K562 (cell line): ENCODE measurements at regions not wholly inside any gene's neighbourhood (a gene's known extent, or its start where the extent isn't known, plus 50 kb on each side); places are given as distances from the start of the nearest gene placed in this dataset.

Experiments
- ATAC-seq: fragments of 200-7000 bp; cut with Tn5 transposase; 3 replicates; pipeline ENCODE4 v1.9.1; 2020; ENCODE audit warnings: moderate library complexity
- BruUV-seq: library from RNA; stranded (reverse); fragments of 400-500 nt; replicated peaks from 2 replicates; lab custom pipeline; 2021; lab: Mats Ljungman, UMichigan
- CTCF ChIA-PET: fragments of 300-600 bp; formaldehyde crosslinking; extraction: SDS; loops from one replicate; lab custom pipeline; 2021; ENCODE audit warnings: low intra/inter-chr PET ratio; lab: Yijun Ruan, JAX
- POLR2A ChIA-PET: fragments of 300-600, 350-650 bp; sonication (Branson Sonifier 250); formaldehyde crosslinking; extraction: SDS; loops from one replicate; lab custom pipeline; 2021; ENCODE audit warnings: antibody characterized with exemption, inconsistent platforms; lab: Yijun Ruan, JAX
- DNase-seq, 4 experiments: peaks; one replicate each; pipeline versions ENCODE4 v3.0.0 to v3.0.0-alpha.2; 2011 to 2018; ENCODE audit warnings: low spot score in 3 of 4, mixed read lengths in 3 of 4; ENCODE audit errors: extremely low read depth in 1 of 4
- FAIRE-seq: peaks from 2 replicates; lab custom pipeline; 2011; peaks lifted over from hg19 to GRCh38; lab: Jason Lieb, UNC
- H2AFZ ChIP-seq: 2 replicates; pipeline ENCODE4 v1.6.0; 2011; ENCODE audit warnings: low read depth, low read length, control low read depth, inconsistent platforms
- H3K27ac ChIP-seq: fragments of 200-600 bp; 3 replicates; pipeline ENCODE4 v1.8.0; 2011; ENCODE audit warnings: low read depth, mild to moderate bottlenecking, control low read depth, inconsistent platforms, low read length, moderate library complexity, mixed read lengths; ENCODE audit errors: extremely low read depth
- H3K27me3 ChIP-seq, 2 experiments: fragments of 300-600 bp in 1 of 2; 2 replicates in 1 of 2; 3 replicates in 1 of 2; pipeline versions ENCODE4 v1.6.0 to v1.8.0; 2011; ENCODE audit warnings: inconsistent platforms in 2 of 2, low read length in 2 of 2, mild to moderate bottlenecking in 1 of 2, mixed read lengths in 1 of 2, moderate library complexity in 1 of 2; ENCODE audit not compliant: control insufficient read depth in 2 of 2, insufficient read depth in 2 of 2
- H3K36me3 ChIP-seq: fragments of 300-600 bp; 3 replicates; pipeline ENCODE4 v1.8.0; 2011; ENCODE audit warnings: mild to moderate bottlenecking, low read length, inconsistent platforms; ENCODE audit not compliant: control insufficient read depth, insufficient read depth
- H3K4me1 ChIP-seq, 2 experiments: fragments of 200-600 bp in 1 of 2; replicated peaks in 1 of 2; 2 replicates in 1 of 2; 3 replicates in 1 of 2; pipeline versions ENCODE4 v1.5.1 to v1.8.0; 2011; ENCODE audit warnings: inconsistent platforms in 2 of 2, low read length in 2 of 2, mild to moderate bottlenecking in 1 of 2, mixed read lengths in 1 of 2, moderate library complexity in 1 of 2; ENCODE audit not compliant: control insufficient read depth in 2 of 2, insufficient read depth in 2 of 2
- H3K4me2 ChIP-seq: 2 replicates; pipeline ENCODE4 v1.6.1; 2011; ENCODE audit warnings: low read length, control low read depth, inconsistent platforms, mixed read lengths; ENCODE audit not compliant: insufficient read depth
- H3K4me3 ChIP-seq: fragments of 200-600 bp; sonication (generic), shearing (Covaris generic); 2 replicates; pipeline ENCODE4 v1.5.1; 2016; ENCODE audit warnings: control low read depth, inconsistent platforms
- H3K79me2 ChIP-seq: fragments of 200-600 bp; 3 replicates; pipeline ENCODE4 v1.8.0; 2011; ENCODE audit warnings: low read length, inconsistent platforms; ENCODE audit not compliant: control insufficient read depth, insufficient read depth
- H3K9ac ChIP-seq, 2 experiments: 2 replicates each; pipeline versions ENCODE4 v1.6.0 to v1.6.1; 2011; ENCODE audit warnings: low read depth in 2 of 2, low read length in 2 of 2, control low read depth in 1 of 2, inconsistent platforms in 1 of 2, mild to moderate bottlenecking in 1 of 2, mixed read lengths in 1 of 2; ENCODE audit not compliant: insufficient read depth in 1 of 2
- H3K9me1 ChIP-seq: one replicate; pipeline ENCODE4 v1.6.0; 2011; ENCODE audit warnings: inconsistent platforms, mild to moderate bottlenecking, low read length, moderate library complexity; ENCODE audit not compliant: control insufficient read depth, insufficient read depth
- H3K9me3 ChIP-seq: replicated peaks from 2 replicates; pipeline ENCODE4 v1.5.1; 2011; ENCODE audit warnings: low read depth, low read length, inconsistent platforms; ENCODE audit not compliant: control insufficient read depth, insufficient read depth
- H4K20me1 ChIP-seq: replicated peaks from 2 replicates; pipeline ENCODE4 v1.6.1; 2011; ENCODE audit warnings: low read length, inconsistent platforms, mixed read lengths; ENCODE audit not compliant: control insufficient read depth, insufficient read depth
- BCL6 ChIP-seq: fragments of 250-450 bp; sonication (Bioruptor Pico); IDR thresholded peaks from 2 replicates; pipeline ENCODE4 v1.4.0; 2020
- DLX4 ChIP-seq: fragments of 250-450 bp; sonication (Bioruptor Pico); IDR thresholded peaks from 2 replicates; pipeline ENCODE4 v1.6.1; 2021; ENCODE audit warnings: mild to moderate bottlenecking
- E2F5 ChIP-seq: sonication (generic); formaldehyde crosslinking; IDR thresholded peaks from 2 replicates; pipeline ENCODE4 v1.8.0; 2022; ENCODE audit warnings: mild to moderate bottlenecking, missing genetic modification reagents
- HNRNPH1 ChIP-seq: fragments of 200-400 bp; formaldehyde crosslinking; optimal IDR thresholded peaks from 2 replicates; pipeline ENCODE3; 2017; ENCODE audit warnings: low read depth, mild to moderate bottlenecking, low read length, moderate library complexity
- MEIS2 ChIP-seq: fragments of 450-650 bp; IDR thresholded peaks from 2 replicates; pipeline ENCODE4 v1.6.1; 2014; ENCODE audit warnings: mild to moderate bottlenecking; ENCODE audit not compliant: partially characterized antibody
- PKNOX1 ChIP-seq: fragments of 450-650 bp; IDR thresholded peaks from 2 replicates; pipeline ENCODE4 v1.6.1; 2016
- RBM15 ChIP-seq: fragments of 200-400 bp; formaldehyde crosslinking; IDR thresholded peaks from 2 replicates; pipeline ENCODE4 v1.6.1; 2018; ENCODE audit warnings: mild to moderate bottlenecking, low read length, moderate library complexity; ENCODE audit not compliant: insufficient read depth
- SPI1 ChIP-seq: IDR thresholded peaks from 2 replicates; pipeline ENCODE4 v1.6.1; 2011; ENCODE audit warnings: low read depth, low read length, control low read depth, borderline replicate concordance
- TGIF2 ChIP-seq: sonication (generic); formaldehyde crosslinking; IDR thresholded peaks from 2 replicates; pipeline ENCODE4 v1.8.1; 2022; ENCODE audit warnings: mild to moderate bottlenecking, missing genetic modification reagents, moderate library complexity
- ZNF197 ChIP-seq: fragments of 200-800 bp; sonication (Bioruptor generic); IDR thresholded peaks from 2 replicates; pipeline ENCODE4 v1.6.1; 2016; ENCODE audit warnings: low read depth, missing genetic modification characterization, missing compliant biosample characterization
- ZNF3 ChIP-seq: fragments of 250-450 bp; sonication (Bioruptor Pico); IDR thresholded peaks from 2 replicates; pipeline ENCODE4 v1.5.0; 2021; ENCODE audit warnings: mild to moderate bottlenecking, moderate library complexity
- ZNF561 ChIP-seq: fragments of 450-650 bp; formaldehyde crosslinking; conservative IDR thresholded peaks from 2 replicates; pipeline ENCODE4 v1.4.0; 2020; ENCODE audit warnings: mild to moderate bottlenecking, moderate library complexity
- WGBS: fragments of 100-300 bp; shearing (Covaris generic); methylation state at CpG from one replicate; pipeline ENCODE4 v1.1.6; 2016; ENCODE audit warnings: low coverage, mixed read lengths; ENCODE audit not compliant: insufficient coverage; ENCODE audit errors: missing lambda C conversion rate; 5-methylcytosine and 5-hydroxymethylcytosine counted together
- in situ Hi-C: fragments of 300-500 bp; cut with MboI; formaldehyde crosslinking; loops from 4 replicates; pipeline ENCODE4 v1.15.0; 2018; ENCODE audit warnings: inconsistent platforms, mixed read lengths
- intact Hi-C: fragments of 100-400 bp; cut with micrococcal nuclease; formaldehyde crosslinking; loops from 2 replicates; pipeline ENCODE4 v1.14.2; 2022
- TF ChIP-seq, protein P1 (sequence below): fragments of 250-450 bp; sonication (Bioruptor Pico); IDR thresholded peaks from 2 replicates; pipeline ENCODE4 v1.5.0; 2020; ENCODE audit warnings: mild to moderate bottlenecking, borderline replicate concordance
- TF ChIP-seq, protein P2 (sequence below), 2 experiments: fragments of 200-800 bp in 1 of 2; sonication (Bioruptor generic) in 1 of 2; sonication (generic) in 1 of 2; formaldehyde crosslinking in 1 of 2; IDR thresholded peaks in 1 of 2; conservative IDR thresholded peaks in 1 of 2; 2 replicates each; pipeline versions ENCODE4 v1.5.0 to v1.6.1; 2016 to 2020; ENCODE audit warnings: missing compliant biosample characterization in 1 of 2, missing genetic modification characterization in 1 of 2, missing genetic modification reagents in 1 of 2

DNA sequence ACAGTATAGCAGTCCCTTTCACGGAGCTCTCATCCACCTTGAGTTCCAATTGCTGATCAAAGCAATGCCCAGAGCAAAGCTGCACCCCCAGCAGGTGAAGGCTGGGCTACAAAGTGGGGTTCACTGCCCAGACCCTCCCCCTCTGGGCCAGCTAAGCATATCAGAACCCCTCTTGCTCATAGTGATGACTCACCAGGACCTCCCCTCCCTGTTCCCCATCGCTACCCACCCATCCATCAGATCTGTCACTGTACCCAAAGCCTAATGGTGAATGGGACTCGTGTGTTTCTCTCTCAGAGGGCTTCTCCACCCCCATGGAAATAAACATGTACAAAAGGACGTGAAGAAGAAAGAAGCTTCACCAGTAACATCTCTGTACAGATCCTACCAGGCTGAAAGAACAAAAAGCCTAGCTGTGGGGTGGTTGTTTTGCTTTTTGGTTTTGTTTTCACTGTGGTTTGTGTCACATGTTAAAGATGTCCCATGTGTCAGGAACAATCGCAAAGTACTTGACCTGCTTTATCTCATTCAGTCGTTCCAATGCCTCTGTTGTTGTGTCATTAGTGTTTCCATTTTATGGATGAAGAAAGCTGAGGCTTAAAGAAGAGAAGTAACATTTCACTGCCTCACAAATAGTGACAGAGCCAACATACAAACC lies 518.5 kb downstream of the CD83 start (continued):
- TF ChIP-seq TGIF2 (CRISPR knock-in tag): no peak
- peak; percentile 34; the same call in 1 of the 2 replicates for TF ChIP-seq PKNOX1
- peak; percentile 63 for TF ChIP-seq MEIS2

GRCh38 chr6:14638435-14638905 lies 520.9 kb downstream of the CD83 start:
- Histone ChIP-seq H3K27me3 (no peaks in the 10 kb centered on the region), H3K4me3 (no peak overlapping the region), H3K36me3 (no peaks in the 10 kb centered on the region), H3K27ac (no peak overlapping the region), H3K4me1 (peaks cover 12 to 43% of the 10 kb centered on the region in 2 experiments), H4K20me1 (no peaks in the 10 kb centered on the region), H3K9me3 (no peaks in the 10 kb centered on the region), H2AFZ (peak overlapping the region; percentile 70), H3K4me2 (no peak overlapping the region; the same call in 1 of the 2 replicates), H3K9ac (no peak overlapping the region), H3K79me2 (no peaks in the 10 kb centered on the region), H3K9me1 (no peaks in the 10 kb centered on the region)
- in situ Hi-C loops: no loop called here
- no TSS peak for BruUV-seq
- ChIA-PET CTCF (no interaction called here), POLR2A (interaction anchor here (0.6 to 1.0 kb wide), 6 partner anchors 8 to 338 kb away, joined by 3 to 5 read pairs (median 3); no protein-coding TSS in a partner anchor)
- ATAC-seq (no peak), DNase-seq (no peak), FAIRE-seq (no peak)
- WGBS: 48% methylated on average over 4 of the region's 4 CpGs
- intact Hi-C loops: no loop called here
- no peak for TF ChIP-seq ZNF3 (CRISPR knock-in tag)
- TF ChIP-seq SPI1: peak; percentile 64; the same call in 1 of the 2 replicates
- no peak for TF ChIP-seq E2F5 (CRISPR knock-in tag)
- TF ChIP-seq RBM15: no peak
- no peak for TF ChIP-seq HNRNPH1
- TF ChIP-seq ZNF561 (CRISPR knock-in tag): no peak
- TF ChIP-seq BCL6: no peak
- TF ChIP-seq ZNF197: no peak
- TF ChIP-seq, protein P1, sequence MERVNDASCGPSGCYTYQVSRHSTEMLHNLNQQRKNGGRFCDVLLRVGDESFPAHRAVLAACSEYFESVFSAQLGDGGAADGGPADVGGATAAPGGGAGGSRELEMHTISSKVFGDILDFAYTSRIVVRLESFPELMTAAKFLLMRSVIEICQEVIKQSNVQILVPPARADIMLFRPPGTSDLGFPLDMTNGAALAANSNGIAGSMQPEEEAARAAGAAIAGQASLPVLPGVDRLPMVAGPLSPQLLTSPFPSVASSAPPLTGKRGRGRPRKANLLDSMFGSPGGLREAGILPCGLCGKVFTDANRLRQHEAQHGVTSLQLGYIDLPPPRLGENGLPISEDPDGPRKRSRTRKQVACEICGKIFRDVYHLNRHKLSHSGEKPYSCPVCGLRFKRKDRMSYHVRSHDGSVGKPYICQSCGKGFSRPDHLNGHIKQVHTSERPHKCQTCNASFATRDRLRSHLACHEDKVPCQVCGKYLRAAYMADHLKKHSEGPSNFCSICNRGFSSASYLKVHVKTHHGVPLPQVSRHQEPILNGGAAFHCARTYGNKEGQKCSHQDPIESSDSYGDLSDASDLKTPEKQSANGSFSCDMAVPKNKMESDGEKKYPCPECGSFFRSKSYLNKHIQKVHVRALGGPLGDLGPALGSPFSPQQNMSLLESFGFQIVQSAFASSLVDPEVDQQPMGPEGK (CRISPR knock-in tag): no peak
- TF ChIP-seq, protein P2, sequence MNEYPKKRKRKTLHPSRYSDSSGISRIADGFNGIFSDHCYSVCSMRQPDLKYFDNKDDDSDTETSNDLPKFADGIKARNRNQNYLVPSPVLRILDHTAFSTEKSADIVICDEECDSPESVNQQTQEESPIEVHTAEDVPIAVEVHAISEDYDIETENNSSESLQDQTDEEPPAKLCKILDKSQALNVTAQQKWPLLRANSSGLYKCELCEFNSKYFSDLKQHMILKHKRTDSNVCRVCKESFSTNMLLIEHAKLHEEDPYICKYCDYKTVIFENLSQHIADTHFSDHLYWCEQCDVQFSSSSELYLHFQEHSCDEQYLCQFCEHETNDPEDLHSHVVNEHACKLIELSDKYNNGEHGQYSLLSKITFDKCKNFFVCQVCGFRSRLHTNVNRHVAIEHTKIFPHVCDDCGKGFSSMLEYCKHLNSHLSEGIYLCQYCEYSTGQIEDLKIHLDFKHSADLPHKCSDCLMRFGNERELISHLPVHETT (CRISPR knock-in tag; conservative IDR thresholded peaks at IDR 0.05 in 1 of 2, IDR thresholded peaks at IDR 0.05 in 1 of 2): 0 out of 4 replicates have a peak, but pooled peaks of 1 of the 2 experiments have one; percentile 21
- TF ChIP-seq DLX4 (CRISPR knock-in tag): no peak
